NCI-H345 treated with DMSO at 0.1 percent for 48 hours (cell line): ENCODE measurements at regions not wholly inside any gene's neighbourhood (a gene's known extent, or its start where the extent isn't known, plus 50 kb on each side); places are given as distances from the start of the nearest gene placed in this dataset.
A peak's percentile ranks its signal among the peaks of the same experiment; 100 is the strongest.

Experiments
- DNase-seq: peaks from one replicate; lab custom pipeline; 2025; ENCODE audit not compliant: unreplicated experiment; lab: John Stamatoyannopoulos, UW

DNA sequence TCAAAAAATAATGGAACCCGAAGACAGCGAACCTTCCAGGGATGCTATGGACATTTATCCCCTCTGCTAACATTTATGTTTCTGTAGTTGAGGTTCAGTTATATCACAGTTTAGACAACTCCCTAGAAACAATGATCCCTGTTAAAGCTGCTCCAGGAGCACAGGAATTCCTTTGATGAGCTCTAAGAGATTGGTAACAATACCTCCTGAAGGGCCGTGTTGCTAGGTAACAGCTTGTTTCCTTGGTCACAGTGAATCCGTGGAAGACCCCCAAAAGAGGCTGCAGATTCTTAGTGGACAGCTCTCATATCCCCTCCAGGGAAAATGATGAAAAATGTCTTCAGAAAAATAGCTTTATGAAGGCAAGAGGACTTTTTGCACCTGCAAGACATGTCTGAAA, 160.2 kb downstream of the SERPINI1 start:
- DNase-seq: no peak

DNA sequence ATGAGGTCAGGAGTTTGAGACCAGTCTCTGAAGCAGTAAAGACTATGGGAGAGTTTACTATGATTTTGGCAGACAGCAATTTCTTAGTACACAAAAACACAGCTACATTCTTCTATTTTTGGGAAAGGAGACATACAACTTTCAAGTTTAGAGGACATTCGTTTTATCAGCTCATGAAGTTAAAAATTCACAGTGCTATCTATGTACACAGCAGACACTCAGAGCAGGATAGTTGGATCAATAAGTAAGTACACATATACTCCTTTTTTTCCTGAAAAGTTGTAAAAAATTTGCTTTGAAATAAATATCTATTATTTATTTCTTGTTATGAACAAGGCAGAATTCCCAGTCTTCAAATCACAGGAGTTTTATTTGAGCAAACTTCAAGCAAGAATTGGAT, 159.7 kb downstream of the SERPINI1 start:
- DNase-seq: no peak

DNA sequence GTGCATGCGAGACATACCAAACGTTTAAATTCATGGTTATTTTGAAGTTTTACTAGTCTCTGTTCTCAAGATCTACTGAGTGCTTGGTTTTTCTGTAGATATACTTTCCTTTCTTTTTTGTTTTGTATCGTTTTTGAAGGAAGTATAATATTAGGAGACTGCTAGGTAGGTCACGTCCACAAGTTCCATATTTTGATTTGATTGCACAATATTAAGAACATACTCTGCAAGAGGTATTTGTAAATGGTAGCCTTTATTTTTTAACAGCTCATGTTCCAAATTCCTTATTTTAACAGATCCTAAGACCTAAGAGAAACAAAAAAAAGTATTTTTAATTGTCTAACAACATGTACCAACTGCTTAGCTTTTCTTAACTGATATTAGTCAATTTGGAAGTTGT, 156.7 kb downstream of the SERPINI1 start:
- DNase-seq: no peak

DNA sequence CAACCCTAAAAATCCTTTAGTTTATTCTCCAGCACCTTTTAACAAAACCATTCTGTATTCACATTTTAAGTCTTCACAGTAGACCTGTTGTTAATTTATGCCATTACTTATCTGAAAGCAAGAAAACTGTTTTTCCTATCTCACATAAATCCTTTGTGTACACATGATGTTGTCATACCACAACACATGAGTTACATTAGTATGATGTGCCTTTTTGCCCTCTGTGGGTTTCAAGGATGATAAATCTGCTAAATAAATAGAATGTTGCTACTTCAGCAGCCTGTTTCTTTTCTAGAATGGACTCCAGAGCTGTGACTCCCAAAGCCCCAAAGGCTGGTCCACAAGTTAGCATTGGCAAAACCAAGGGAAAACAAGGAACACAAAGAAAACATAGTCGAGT, 151.6 kb downstream of the SERPINI1 start:
- no peak for DNase-seq

DNA sequence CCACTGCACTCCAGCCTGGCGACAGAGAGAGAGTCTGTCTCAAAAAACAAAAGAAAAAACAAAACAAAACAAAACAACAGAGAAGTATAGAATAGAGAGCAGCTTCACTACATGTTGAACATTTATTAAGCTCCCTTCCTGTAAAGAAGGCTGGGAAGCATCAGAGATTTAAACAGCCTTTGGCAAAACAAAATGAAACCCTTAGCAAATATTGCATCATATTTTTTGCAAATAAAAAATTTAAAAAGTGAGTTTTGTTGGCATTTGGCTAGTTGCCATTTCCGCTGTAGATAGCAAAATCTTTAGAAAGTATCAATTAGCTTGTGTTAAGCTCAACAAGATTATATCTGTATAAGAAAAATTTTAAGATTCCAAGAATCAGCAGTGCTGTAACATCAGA, 151.2 kb downstream of the SERPINI1 start:
- DNase-seq: no peak

DNA sequence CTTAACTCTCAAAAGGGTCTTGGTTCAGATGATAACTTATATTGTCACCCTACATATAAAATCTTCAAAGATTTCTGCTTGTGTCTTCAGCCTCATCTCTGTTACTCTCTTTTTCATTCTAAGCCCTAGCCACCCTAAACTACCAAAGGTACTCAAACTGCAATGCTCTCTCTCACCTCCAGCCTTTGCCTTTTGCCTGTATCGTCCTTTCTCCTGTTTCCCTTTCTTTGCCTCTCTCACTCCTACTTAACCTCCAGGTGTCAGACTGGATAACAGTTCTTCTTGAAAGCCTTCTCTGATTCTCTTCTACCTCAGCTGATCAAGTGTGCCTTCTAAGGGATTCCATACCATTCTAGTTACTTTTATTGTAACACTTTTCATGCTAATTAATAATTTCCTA, 149.8 kb downstream of the SERPINI1 start:
- DNase-seq: no peak

DNA sequence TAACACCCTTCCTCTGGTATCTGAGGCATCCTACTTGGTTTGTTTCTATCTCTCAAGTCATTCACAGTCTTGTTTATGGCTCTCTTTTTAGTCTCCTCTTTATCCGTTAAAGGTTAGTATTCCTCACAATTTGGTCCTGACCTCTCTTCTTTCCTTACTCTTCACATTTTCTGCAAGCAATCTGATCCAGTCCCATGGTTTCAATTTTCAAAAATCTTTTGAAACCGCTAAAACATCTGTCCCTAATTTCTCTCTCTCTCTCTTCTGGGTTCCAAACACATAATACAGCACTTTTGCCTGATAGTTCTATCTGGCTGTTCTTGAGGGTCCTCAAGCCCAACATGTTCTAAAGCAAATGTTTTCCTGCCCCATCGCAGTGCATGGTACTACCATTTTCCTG, 149.0 kb downstream of the SERPINI1 start:
- no peak for DNase-seq

DNA sequence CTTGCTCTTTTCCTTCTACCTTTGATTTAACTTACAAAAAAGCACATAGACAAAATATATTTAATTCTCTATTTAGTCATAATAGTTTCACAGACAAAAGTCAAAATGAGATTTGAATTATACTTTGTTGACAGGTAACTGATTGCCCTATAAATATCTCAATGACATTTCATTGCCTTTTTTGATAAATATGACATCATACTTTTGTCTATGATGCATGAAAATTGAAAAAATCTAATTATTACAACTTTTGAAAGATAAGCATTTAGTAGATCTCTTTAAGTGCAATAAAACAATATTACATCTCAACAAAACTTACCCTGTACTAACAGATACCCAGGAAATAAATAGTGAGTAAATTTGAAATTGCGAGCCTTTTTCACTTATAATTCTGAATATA, 147.9 kb downstream of the SERPINI1 start:
- DNase-seq: no peak

DNA sequence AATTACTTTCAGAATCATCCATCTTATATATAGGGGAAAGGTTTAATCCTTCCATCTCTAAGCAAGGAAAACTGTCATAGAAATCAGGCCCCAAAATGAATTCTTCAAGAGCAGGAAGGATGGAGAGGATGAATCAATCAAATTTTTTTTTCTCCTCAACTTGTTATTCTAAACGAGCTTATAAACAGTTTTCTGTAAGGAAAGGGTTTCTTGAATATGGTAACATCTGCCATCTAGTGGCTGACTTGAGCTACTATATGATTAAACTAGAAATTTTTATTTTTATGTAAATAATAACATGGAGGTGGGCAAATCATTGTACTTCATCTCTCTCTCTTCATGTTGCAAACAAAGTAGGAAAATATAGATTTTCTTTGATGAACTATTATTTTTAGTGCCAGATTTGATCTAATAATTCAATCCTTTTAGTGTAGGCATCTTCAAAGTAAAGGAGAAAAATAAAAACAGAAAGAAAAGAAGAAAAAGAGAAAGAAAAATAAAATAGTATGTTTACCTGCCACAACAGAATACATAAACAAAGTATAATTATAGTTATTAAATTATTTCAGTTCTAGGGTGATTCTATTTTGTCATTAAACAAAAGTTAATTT, 146.6 kb downstream of the SERPINI1 start:
- peak; percentile 42 for DNase-seq

DNA sequence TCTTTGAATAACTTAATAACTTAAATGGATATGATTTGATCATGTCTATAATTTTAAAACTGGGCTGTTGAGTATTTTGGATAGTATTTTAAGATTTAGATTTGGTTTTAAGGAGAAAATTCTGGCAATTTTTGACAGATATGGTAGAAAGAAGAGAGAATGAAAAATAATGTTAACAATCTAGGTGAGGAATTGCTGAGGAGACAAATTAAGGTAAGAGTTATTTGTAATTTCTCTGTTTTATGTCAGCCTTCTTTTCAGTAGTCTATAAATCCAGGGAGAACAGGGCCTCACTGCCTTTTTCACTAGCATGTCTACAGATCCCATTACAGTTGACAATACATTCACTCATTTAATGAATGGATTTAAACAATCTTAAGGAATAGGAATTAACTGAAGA, 144.7 kb downstream of the SERPINI1 start:
- DNase-seq: no peak

DNA sequence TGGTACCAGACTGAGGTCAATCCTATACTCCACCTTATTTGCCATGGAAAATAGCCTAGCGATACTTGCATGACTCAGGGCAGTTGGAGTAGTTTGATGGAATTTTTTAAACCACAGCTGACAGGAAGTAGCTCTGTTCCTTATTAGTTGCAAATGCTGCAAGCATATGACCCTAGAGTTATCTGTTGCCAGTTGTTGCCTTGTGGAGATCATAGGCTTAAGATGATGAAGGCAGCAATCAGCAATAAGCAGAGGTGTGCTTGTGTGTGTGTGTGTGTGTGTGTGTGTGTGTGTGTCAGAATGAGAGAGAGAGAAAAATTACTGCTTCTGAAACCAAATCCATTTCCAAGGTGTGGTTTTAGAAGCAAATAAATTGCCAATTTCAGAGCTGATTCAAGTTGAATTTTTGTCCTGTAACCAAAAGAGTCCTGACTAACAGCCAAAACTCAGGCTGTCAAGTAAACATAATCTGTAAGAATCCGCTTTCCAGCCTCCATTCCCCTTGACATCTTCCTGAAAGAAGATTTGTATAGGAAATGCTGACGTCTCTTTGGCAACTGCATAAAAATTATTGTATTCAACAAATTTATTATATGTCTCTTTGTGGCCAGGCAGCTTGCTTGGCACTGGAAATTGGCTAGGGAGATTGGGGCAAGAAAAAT, 141.2 kb downstream of the SERPINI1 start:
- no peak for DNase-seq
